Caki2 (cell line): ENCODE measurements at regions not wholly inside any gene's neighbourhood (a gene's known extent, or its start where the extent isn't known, plus 50 kb on each side); places are given as distances from the start of the nearest gene placed in this dataset.
"Not testable (repeated sequence)": the region's sequence is repeated elsewhere in the genome, so short reads cannot be mapped to it uniquely, and the experiment has no call there.

Source experiments
- DNase-seq: peaks from one replicate; pipeline ENCODE4 v3.0.0-alpha.2; 2015; ENCODE audit warnings: low read depth
- in situ Hi-C: cut with HindIII; loops from 2 replicates; pipeline ENCODE4 v1.10.0; 2016; ENCODE audit warnings: low sequenced_read_pairs, low pct_unique_long_range_greater_than_20kb, mixed read lengths

GRCh38 chr6:139713424-139713823 lies 339.0 kb upstream of the CITED2 start:
- in situ Hi-C loops, result no loop called here
- DNase-seq, result no peak

DNA sequence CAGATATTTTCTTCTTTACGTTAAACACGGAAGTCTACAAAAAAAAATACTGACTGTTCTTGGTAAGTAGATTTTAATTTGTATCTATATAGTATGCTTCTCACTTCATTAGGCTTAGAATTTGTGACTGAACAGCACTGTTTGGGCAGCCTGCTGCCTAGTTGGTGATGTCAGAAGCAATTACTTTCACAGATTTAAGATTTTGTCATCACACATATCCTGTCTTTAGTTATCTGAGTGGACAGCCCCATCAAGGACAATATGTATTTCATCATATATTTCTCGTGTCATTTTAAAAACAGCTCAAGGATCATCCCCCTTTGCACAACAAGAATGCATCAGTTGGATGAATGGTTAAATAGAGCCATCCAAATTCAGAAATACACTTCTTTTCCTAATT lies 338.4 kb upstream of the CITED2 start:
- in situ Hi-C loops, result no loop called here
- DNase-seq, result no peak

DNA sequence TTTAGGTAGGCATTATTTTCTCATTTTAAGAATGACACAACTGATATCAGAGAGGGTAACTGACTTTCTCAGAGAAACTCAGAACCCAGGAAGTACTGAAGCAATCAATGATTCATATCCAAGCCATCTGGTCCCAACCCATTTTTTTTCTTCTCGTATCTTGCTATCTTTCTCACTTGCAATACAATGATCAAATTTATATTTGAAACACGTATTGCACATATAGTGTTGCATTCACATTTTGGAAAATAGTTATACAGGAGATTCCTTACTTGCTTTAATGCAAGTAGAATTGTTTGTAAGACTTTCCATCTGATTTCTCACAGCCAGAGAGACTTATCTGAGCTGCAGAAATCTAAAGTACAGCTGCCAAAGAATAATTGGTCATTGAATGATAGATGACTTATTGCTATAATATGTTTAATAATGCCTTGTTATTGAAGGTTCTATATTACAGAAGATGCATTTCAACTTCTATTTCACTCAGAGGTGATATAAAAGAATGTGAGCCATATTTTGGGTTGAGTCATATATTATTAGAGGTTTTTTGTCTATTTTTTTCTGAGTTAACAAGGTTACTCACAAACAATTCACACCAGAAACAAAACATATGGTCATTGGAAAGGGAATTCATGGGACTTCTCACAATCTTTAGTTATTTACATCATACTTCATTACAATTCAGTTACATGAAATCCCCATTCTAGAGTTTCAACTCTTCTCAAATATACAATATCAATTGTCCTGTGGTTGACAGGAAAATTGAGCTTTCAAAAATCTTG lies 337.5 kb upstream of the CITED2 start:
- DNase-seq, result no peak
- in situ Hi-C loops, result no loop called here

GRCh38 chr6:139710556-139710955 lies 336.1 kb upstream of the CITED2 start:
- in situ Hi-C loops, result no loop called here
- DNase-seq, result no peak

- DNase-seq, result peak; percentile 79
- in situ Hi-C loops, result no loop called here
Measured at GRCh38 chr6:139708337-139709199, 334.1 kb upstream of the CITED2 start.

DNA sequence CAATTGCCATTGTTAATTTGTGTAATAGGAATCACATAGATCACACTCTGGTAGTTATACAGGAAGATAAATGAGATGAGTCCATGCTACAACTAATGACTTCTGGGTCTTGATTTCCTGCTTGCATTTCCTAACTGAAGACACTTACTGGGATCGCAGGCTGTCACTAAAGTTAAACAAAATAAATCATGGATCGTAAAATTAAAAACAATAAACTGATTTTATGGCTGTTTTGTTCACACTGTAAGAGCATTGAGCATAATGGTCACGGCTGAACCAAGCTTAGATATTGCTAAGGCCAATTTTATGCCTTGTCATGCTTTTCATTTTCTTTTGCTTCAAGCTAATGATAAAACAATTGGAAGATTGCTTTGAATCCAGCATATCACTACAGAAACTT lies 332.5 kb upstream of the CITED2 start:
- DNase-seq, result no peak

GRCh38 chr6:139705284-139705683 lies 330.8 kb upstream of the CITED2 start:
- no peak for DNase-seq
- in situ Hi-C loops, result no loop called here

More for the DNA sequence above, 332.5 kb upstream of the CITED2 start:
- in situ Hi-C loops, result no loop called here

DNA sequence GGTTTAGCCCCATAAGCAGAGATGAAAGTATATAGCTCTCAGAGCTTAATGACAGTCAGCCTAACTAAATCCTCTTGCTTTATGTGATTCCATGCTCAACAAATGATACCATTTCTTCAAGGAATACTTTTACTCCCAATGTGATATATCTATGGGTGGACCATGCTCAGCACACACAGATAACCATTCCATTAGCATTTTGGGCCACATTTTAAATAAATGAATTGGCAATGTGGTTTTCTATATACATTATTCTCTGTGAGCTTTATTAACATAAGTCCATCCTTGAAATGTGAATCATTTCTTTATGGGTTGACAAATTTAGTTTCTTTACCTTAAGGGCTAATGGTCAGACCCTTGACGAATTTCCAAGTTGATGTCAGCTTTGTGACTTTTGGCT lies 329.3 kb upstream of the CITED2 start:
- in situ Hi-C loops, result no loop called here
- no peak for DNase-seq

- in situ Hi-C loops, result no loop called here
- DNase-seq, result no peak
Measured at GRCh38 chr6:139702706-139703105, 328.3 kb upstream of the CITED2 start.

DNA sequence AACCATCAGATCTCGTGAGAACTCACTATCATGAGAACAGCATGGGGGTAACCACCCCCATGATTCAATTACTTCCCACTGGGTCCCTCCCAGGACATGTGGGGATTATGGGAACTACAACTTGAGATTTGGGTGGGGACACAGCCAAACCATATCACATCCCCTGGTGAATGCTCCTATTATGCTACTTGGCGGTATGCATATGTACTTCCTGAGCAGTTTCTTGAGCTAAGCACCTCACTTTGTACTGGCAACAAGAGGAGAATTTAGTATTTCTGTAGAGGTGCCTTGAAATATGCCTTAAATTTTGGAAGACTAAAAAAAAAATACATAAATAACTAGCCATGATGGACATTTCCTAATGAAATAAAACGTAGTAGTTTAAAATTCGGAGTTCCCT lies 327.2 kb upstream of the CITED2 start:
- in situ Hi-C loops, result no loop called here
- DNase-seq, result no peak

- in situ Hi-C loops, result no loop called here
- no peak for DNase-seq
Measured at GRCh38 chr6:139701003-139701402, 326.6 kb upstream of the CITED2 start.

DNA sequence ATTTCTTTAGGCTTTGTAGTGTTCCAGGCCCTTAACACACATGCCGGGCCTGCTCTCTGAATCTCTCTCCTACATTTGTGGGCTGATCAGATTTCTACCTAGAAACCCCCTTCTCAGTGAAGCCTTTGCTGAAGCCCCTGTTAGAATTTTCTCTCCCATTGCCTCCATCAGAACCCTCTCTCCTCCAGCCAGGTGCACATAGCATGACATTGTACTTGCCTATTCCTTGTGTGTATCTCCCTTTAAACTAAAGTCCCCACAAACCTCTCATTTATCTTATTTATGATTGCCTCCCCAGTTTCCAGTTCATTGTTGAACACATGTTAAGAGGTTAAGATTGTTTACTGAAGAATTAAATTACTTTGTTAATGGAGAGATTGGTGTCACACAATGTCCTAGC lies 325.5 kb upstream of the CITED2 start:
- in situ Hi-C loops, result no loop called here
- no peak for DNase-seq

DNA sequence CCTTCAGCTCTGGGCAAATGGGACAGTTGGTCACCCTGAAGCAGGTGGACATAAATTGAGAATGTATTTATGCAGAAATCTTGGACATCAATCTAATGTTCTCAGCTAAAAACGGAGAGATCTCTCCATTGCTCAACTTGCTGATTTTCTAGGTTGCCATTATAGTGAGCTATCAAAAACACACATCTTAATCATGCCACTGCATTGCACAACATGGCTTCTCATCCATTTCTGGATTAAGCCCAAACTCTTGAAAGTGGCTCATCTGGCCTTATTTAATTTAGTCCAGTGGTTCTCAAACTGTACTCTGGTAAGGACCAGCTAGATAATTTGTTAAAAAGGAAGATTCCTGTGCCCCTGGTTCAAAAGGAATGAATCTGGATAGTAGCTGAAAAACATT lies 324.9 kb upstream of the CITED2 start:
- DNase-seq, result no peak

GRCh38 chr6:139698526-139699176 lies 324.2 kb upstream of the CITED2 start:
- in situ Hi-C loops, result no loop called here
- peak; percentile 34 for DNase-seq

More for the DNA sequence above, 324.9 kb upstream of the CITED2 start:
- in situ Hi-C loops, result no loop called here

DNA sequence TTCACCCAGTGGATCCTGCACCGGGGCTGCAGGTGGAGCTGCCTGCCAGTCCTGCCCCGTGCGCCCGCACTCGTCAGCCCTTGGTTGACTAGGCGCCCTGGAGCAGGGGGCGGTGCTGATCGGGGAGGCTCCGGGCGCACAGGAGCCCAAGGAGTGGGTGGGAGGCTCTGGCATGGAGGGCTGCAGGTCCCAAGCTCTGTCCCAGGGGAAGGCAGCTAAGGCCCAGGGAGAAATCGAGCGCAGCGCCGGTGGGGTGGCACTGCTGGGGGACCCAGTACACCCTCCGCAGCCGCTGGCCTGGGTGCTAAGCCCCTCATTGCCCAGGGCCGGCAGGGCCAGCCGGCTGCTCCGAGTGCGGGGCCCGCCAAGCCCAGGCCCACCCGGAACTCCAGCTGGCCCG lies 323.4 kb upstream of the CITED2 start:
- in situ Hi-C loops, DNase-seq: not testable (repeated sequence)

- DNase-seq, in situ Hi-C loops: not testable (repeated sequence)
Measured at GRCh38 chr6:139696991-139697390, 322.5 kb upstream of the CITED2 start.

GRCh38 chr6:139695361-139695760 lies 320.9 kb upstream of the CITED2 start:
- in situ Hi-C loops, result no loop called here
- no peak for DNase-seq

- in situ Hi-C loops, result no loop called here
- no peak for DNase-seq
Measured at GRCh38 chr6:139693735-139694134, 319.3 kb upstream of the CITED2 start.

DNA sequence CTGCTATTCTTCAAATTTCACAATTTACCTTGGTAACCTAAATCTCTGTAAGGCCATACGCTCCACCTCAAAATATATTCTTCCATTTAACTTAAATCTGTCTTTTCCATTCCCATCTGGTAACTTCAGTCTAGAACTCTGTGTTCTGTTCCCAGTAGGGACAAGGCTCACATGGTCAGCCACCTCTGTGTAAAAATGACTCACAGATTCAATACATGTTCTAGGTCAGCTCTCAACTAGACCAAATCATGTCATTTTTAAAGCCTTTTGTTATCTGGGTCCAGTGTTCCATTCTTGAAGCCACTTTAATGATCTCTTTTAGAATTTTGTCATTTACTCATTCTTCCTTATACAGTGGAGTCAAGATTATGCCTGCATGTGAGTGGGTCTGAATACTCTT lies 315.6 kb upstream of the CITED2 start:
- no peak for DNase-seq
- in situ Hi-C loops, result no loop called here
